Neural cell (in vitro differentiated cells): ENCODE measurements at regions not wholly inside any gene's neighbourhood (a gene's known extent, or its start where the extent isn't known, plus 50 kb on each side); places are given as distances from the start of the nearest gene placed in this dataset.

Experiments
- H2AFZ ChIP-seq: fragments of 200-600, 300-800 bp; sonication (generic), shearing (Covaris generic); 2 replicates; pipeline ENCODE4 v1.6.0; 2014; ENCODE audit warnings: low read depth, mild to moderate bottlenecking, antibody characterized with exemption, low read length, moderate library complexity
- H3F3A ChIP-seq: fragments of 200-600 bp; shearing (Covaris generic); 2 replicates; pipeline ENCODE4 v1.6.1; 2016; ENCODE audit warnings: mild to moderate bottlenecking, moderate library complexity, mixed read lengths, antibody characterized with exemption, low read length; ENCODE audit not compliant: insufficient read depth, poor library complexity, severe bottlenecking
- H3K27ac ChIP-seq: fragments of 200-600, 300-800 bp; sonication (generic), shearing (Covaris generic); 2 replicates; pipeline ENCODE4 v1.5.1; 2014; ENCODE audit warnings: mild to moderate bottlenecking, low read length, moderate library complexity
- H3K27me3 ChIP-seq: fragments of 300-800, 200-600 bp; sonication (generic), shearing (Covaris generic); 2 replicates; pipeline ENCODE4 v1.6.0; 2014; ENCODE audit warnings: mild to moderate bottlenecking, low read depth, low read length, moderate library complexity; ENCODE audit not compliant: insufficient read depth
- H3K36me3 ChIP-seq: fragments of 300-800, 200-600 bp; sonication (generic), shearing (Covaris generic); 2 replicates; pipeline ENCODE4 v1.5.1; 2014; ENCODE audit warnings: mild to moderate bottlenecking, antibody characterized with exemption, low read length, moderate library complexity; ENCODE audit not compliant: insufficient read depth
- H3K4me2 ChIP-seq: fragments of 300-800, 200-600 bp; sonication (generic), shearing (Covaris generic); 2 replicates; pipeline ENCODE4 v1.6.0; 2014; ENCODE audit warnings: mild to moderate bottlenecking, low read length
- H3K4me3 ChIP-seq: fragments of 300-800, 200-600 bp; sonication (generic), shearing (Covaris generic); 2 replicates; pipeline ENCODE4 v1.5.1; 2014; ENCODE audit warnings: mild to moderate bottlenecking, low read length, moderate library complexity
- H3K79me2 ChIP-seq: fragments of 200-600 bp; shearing (Covaris generic); replicated peaks from 2 replicates; pipeline ENCODE4 v1.6.0; 2014; ENCODE audit warnings: mild to moderate bottlenecking, low read length, moderate library complexity; ENCODE audit not compliant: insufficient read depth
- H3K9ac ChIP-seq: fragments of 300-800, 200-600 bp; sonication (generic), shearing (Covaris generic); 2 replicates; pipeline ENCODE4 v1.6.1; 2016; ENCODE audit warnings: mild to moderate bottlenecking, low read length, mixed read lengths
- H3K9me2 ChIP-seq: fragments of 200-600 bp; shearing (Covaris generic); 2 replicates; pipeline ENCODE4 v1.6.1; 2016; ENCODE audit warnings: mild to moderate bottlenecking, low read length, mixed read lengths; ENCODE audit not compliant: insufficient read depth
- H3K9me3 ChIP-seq: fragments of 200-600, 300-800 bp; sonication (generic), shearing (Covaris generic); 2 replicates; pipeline ENCODE4 v1.6.1; 2016; ENCODE audit warnings: mild to moderate bottlenecking, mixed run types, low read length, moderate library complexity, mixed read lengths
- H4K20me1 ChIP-seq: fragments of 200-600 bp; shearing (Covaris generic); 2 replicates; pipeline ENCODE4 v1.6.1; 2016; ENCODE audit warnings: mild to moderate bottlenecking, mixed run types; ENCODE audit not compliant: insufficient read depth
- EP300 ChIP-seq: fragments of 450-650 bp; conservative IDR thresholded peaks from 2 replicates; pipeline ENCODE4 v1.6.1; 2014; ENCODE audit warnings: antibody characterized with exemption, mild to moderate bottlenecking, moderate library complexity; ENCODE audit not compliant: poor library complexity, severe bottlenecking
- EZH2 ChIP-seq: fragments of 200-600, 300-800 bp; shearing (Covaris generic), sonication (generic); IDR thresholded peaks from 2 replicates; pipeline ENCODE4 v1.6.1; 2014; ENCODE audit warnings: antibody characterized with exemption, low read length, borderline replicate concordance, mild to moderate bottlenecking; ENCODE audit not compliant: insufficient read depth, poor library complexity, severe bottlenecking
- MXI1 ChIP-seq: fragments of 450-650 bp; conservative IDR thresholded peaks from 2 replicates; pipeline ENCODE4 v1.6.1; 2014; ENCODE audit warnings: antibody characterized with exemption, mild to moderate bottlenecking; ENCODE audit not compliant: poor library complexity, severe bottlenecking
- POLR2AphosphoS5 ChIP-seq: IDR thresholded peaks from 2 replicates; pipeline ENCODE4 v1.6.1; 2012
- RAD21 ChIP-seq: fragments of 450-650 bp; conservative IDR thresholded peaks from 2 replicates; pipeline ENCODE4 v1.6.1; 2014; ENCODE audit warnings: antibody characterized with exemption, mild to moderate bottlenecking, moderate library complexity
- REST ChIP-seq: IDR thresholded peaks from 2 replicates; pipeline ENCODE4 v1.6.1; 2012; ENCODE audit warnings: borderline replicate concordance
- SMC3 ChIP-seq: fragments of 450-650 bp; conservative IDR thresholded peaks from 2 replicates; pipeline ENCODE4 v1.6.1; 2014; ENCODE audit warnings: antibody characterized with exemption, mild to moderate bottlenecking, moderate library complexity; ENCODE audit not compliant: poor library complexity
- TAF1 ChIP-seq: IDR thresholded peaks from 2 replicates; pipeline ENCODE4 v1.6.1; 2012; ENCODE audit warnings: low read depth
- TF ChIP-seq, protein P1 (sequence below): fragments of 450-650 bp; IDR thresholded peaks from 2 replicates; pipeline ENCODE4 v1.5.1; 2014; ENCODE audit warnings: antibody characterized with exemption, mild to moderate bottlenecking, moderate library complexity; ENCODE audit not compliant: poor library complexity, severe bottlenecking

GRCh38 chr2:145258903-145259579 lies 739.1 kb upstream of the ZEB2 start:
- Histone ChIP-seq H3K79me2 (no peaks in the 10 kb centered on the region), H3F3A (no peaks in the 10 kb centered on the region), H3K4me2 (no peak overlapping the region), H4K20me1 (no peaks in the 10 kb centered on the region), H3K36me3 (no peaks in the 10 kb centered on the region), H2AFZ (no peak overlapping the region), H3K9me2 (no peaks in the 10 kb centered on the region), H3K4me3 (no peak overlapping the region), H3K27me3 (no peaks in the 10 kb centered on the region), H3K9me3 (no peaks in the 10 kb centered on the region), H3K9ac (no peak overlapping the region), H3K27ac (no peak overlapping the region)
- TF ChIP-seq TAF1 (no peak), EP300 (no peak), SMC3 (no peak), POLR2AphosphoS5 (no peak), RAD21 (no peak)

DNA sequence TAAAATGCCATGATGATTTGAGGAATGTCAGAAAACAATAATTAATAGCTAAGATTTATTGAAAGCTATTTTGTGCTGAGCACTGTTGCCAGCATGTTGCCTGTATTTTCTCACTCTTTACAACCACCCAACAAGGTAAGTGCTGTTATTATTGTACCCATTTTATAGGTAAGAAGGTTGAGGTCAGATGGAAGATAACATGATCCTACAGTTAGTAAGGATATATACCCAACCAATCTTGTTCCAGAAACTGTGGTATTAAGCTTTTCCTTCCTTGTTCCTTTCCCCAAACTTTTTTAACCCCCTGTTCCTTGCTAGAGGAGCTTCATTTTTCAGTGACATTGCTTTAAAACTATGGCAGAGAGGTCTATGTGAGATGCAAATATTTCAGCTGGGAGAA lies 738.0 kb upstream of the ZEB2 start:
- Histone ChIP-seq H3K27ac (no peak overlapping the region), H3F3A (no peaks in the 10 kb centered on the region)

More for the DNA sequence above, 738.0 kb upstream of the ZEB2 start:
- no peaks in the 10 kb centered on the region for H3K9me2 ChIP-seq
- H3K4me3 ChIP-seq = no peak overlapping the region
- no peak for TF ChIP-seq EP300
- TF ChIP-seq, protein P1, sequence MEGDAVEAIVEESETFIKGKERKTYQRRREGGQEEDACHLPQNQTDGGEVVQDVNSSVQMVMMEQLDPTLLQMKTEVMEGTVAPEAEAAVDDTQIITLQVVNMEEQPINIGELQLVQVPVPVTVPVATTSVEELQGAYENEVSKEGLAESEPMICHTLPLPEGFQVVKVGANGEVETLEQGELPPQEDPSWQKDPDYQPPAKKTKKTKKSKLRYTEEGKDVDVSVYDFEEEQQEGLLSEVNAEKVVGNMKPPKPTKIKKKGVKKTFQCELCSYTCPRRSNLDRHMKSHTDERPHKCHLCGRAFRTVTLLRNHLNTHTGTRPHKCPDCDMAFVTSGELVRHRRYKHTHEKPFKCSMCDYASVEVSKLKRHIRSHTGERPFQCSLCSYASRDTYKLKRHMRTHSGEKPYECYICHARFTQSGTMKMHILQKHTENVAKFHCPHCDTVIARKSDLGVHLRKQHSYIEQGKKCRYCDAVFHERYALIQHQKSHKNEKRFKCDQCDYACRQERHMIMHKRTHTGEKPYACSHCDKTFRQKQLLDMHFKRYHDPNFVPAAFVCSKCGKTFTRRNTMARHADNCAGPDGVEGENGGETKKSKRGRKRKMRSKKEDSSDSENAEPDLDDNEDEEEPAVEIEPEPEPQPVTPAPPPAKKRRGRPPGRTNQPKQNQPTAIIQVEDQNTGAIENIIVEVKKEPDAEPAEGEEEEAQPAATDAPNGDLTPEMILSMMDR = no peak
- TF ChIP-seq EZH2 = no peak
- TF ChIP-seq TAF1 = no peak
- TF ChIP-seq RAD21 = no peak
- no peak for TF ChIP-seq MXI1
- TF ChIP-seq SMC3 = no peak
- TF ChIP-seq REST = no peak
- TF ChIP-seq POLR2AphosphoS5 = no peak
- H3K9ac ChIP-seq = no peak overlapping the region
- no peak overlapping the region for H3K4me2 ChIP-seq
- no peaks in the 10 kb centered on the region for H3K36me3 ChIP-seq
- no peak overlapping the region for H2AFZ ChIP-seq
- no peaks in the 10 kb centered on the region for H3K79me2 ChIP-seq
- no peaks in the 10 kb centered on the region for H4K20me1 ChIP-seq
- H3K27me3 ChIP-seq = no peaks in the 10 kb centered on the region
- no peaks in the 10 kb centered on the region for H3K9me3 ChIP-seq
